MM.1S (cell line): ENCODE measurements at regions not wholly inside any gene's neighbourhood (a gene's known extent, or its start where the extent isn't known, plus 50 kb on each side); places are given as distances from the start of the nearest gene placed in this dataset.

ENCODE experiments used
- DNase-seq: peaks from one replicate; pipeline ENCODE4 v3.0.0-alpha.2; 2015
- H2AFZ ChIP-seq: fragments of 300-600 bp; sonication (generic); 2 replicates; pipeline ENCODE4 v1.6.0; 2016; ENCODE audit warnings: antibody characterized with exemption, low read length
- H3F3A ChIP-seq: fragments of 300-600 bp; sonication (generic); 2 replicates; pipeline ENCODE4 v1.6.1; 2016; ENCODE audit warnings: mild to moderate bottlenecking, antibody characterized with exemption, low read length, moderate library complexity, mixed read lengths; ENCODE audit not compliant: insufficient read depth
- H3K27ac ChIP-seq: fragments of 300-600 bp; sonication (generic); 2 replicates; pipeline ENCODE4 v1.5.1; 2016; ENCODE audit warnings: mild to moderate bottlenecking, low read length
- H3K27me3 ChIP-seq: fragments of 300-600 bp; sonication (generic); replicated peaks from 2 replicates; pipeline ENCODE4 v1.6.0; 2016; ENCODE audit warnings: low read length; ENCODE audit not compliant: insufficient read depth
- H3K36me3 ChIP-seq: fragments of 300-600 bp; sonication (generic); replicated peaks from 2 replicates; pipeline ENCODE4 v1.6.1; 2016; ENCODE audit warnings: mild to moderate bottlenecking, low read length, mixed read lengths; ENCODE audit not compliant: insufficient read depth
- H3K4me1 ChIP-seq: fragments of 300-600 bp; sonication (generic); 2 replicates; pipeline ENCODE4 v1.6.1; 2016; ENCODE audit warnings: low read length, mixed read lengths
- H3K4me2 ChIP-seq: fragments of 300-600 bp; sonication (generic); 2 replicates; pipeline ENCODE4 v1.6.0; 2016; ENCODE audit warnings: low read depth, low read length
- H3K4me3 ChIP-seq: fragments of 300-600 bp; sonication (generic); 2 replicates; pipeline ENCODE4 v1.5.1; 2016; ENCODE audit warnings: low read length, mixed read lengths
- H3K79me2 ChIP-seq: fragments of 300-600 bp; sonication (generic); 2 replicates; pipeline ENCODE4 v1.6.1; 2016; ENCODE audit warnings: mixed run types, low read length, mixed read lengths
- H3K9ac ChIP-seq: fragments of 300-600 bp; sonication (generic); 2 replicates; pipeline ENCODE4 v1.6.1; 2016; ENCODE audit warnings: low read length, mixed read lengths
- H3K9me2 ChIP-seq: fragments of 300-600 bp; sonication (generic); replicated peaks from 2 replicates; pipeline ENCODE4 v1.6.1; 2016; ENCODE audit warnings: mild to moderate bottlenecking, low read length, mixed read lengths; ENCODE audit not compliant: insufficient read depth
- H3K9me3 ChIP-seq: fragments of 300-600 bp; sonication (generic); replicated peaks from 2 replicates; pipeline ENCODE4 v1.6.1; 2016; ENCODE audit warnings: mild to moderate bottlenecking, low read length, mixed read lengths; ENCODE audit not compliant: insufficient read depth
- H4K20me1 ChIP-seq: fragments of 300-600 bp; sonication (generic); 2 replicates; pipeline ENCODE4 v1.6.1; 2016; ENCODE audit warnings: mild to moderate bottlenecking, low read length, moderate library complexity, mixed read lengths; ENCODE audit not compliant: insufficient read depth
- EZH2 ChIP-seq: fragments of 300-600 bp; sonication (generic); optimal IDR thresholded peaks from 2 replicates; pipeline ENCODE3; 2017; ENCODE audit warnings: low read depth, mild to moderate bottlenecking, antibody characterized with exemption, low read length, mixed read lengths
- EZH2phosphoT487 ChIP-seq: fragments of 300-600 bp; sonication (generic); IDR thresholded peaks from 2 replicates; pipeline ENCODE4 v1.6.1; 2018; ENCODE audit warnings: antibody characterized with exemption, low read length
- TF ChIP-seq, protein P1 (sequence below): fragments of 300-600 bp; sonication (generic); IDR thresholded peaks from 2 replicates; pipeline ENCODE4 v1.5.1; 2016; ENCODE audit warnings: antibody characterized with exemption, low read length, mixed read lengths

DNA sequence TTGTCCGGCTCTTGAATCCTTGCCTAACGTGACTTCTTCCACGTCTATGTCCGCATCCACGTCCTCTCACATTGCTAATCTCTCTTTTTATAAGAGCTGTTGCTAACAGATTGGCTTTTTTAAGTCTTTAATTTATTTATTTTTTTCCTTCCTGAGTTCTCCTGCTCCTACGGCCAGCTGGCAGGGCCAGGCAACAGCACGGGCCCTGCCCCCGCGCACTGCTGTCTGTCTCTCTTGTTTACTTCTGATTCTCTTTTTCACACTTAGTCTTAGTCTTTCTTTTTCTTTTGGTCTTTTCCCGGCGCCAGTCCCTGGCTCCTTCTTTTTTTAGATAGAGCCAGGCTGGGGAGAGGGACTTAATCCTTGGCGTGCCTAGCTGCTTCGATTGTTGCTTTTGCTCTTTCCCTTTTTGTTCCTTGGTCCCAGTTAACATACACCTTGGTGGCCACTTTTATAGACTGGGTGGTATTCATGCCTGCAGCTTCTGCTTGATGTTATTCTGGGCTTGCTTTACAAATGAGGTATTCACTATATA lies 53.2 kb upstream of the RBMX start:
- H3F3A ChIP-seq: no peaks in the 10 kb centered on the region
- H3K9ac ChIP-seq: no peak overlapping the region
- no peaks in the 10 kb centered on the region for H3K9me3 ChIP-seq
- TF ChIP-seq EZH2: no peak
- TF ChIP-seq, protein P1, sequence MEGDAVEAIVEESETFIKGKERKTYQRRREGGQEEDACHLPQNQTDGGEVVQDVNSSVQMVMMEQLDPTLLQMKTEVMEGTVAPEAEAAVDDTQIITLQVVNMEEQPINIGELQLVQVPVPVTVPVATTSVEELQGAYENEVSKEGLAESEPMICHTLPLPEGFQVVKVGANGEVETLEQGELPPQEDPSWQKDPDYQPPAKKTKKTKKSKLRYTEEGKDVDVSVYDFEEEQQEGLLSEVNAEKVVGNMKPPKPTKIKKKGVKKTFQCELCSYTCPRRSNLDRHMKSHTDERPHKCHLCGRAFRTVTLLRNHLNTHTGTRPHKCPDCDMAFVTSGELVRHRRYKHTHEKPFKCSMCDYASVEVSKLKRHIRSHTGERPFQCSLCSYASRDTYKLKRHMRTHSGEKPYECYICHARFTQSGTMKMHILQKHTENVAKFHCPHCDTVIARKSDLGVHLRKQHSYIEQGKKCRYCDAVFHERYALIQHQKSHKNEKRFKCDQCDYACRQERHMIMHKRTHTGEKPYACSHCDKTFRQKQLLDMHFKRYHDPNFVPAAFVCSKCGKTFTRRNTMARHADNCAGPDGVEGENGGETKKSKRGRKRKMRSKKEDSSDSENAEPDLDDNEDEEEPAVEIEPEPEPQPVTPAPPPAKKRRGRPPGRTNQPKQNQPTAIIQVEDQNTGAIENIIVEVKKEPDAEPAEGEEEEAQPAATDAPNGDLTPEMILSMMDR: no peak
- no peak for TF ChIP-seq EZH2phosphoT487
- no peak overlapping the region for H3K27ac ChIP-seq
- no peaks in the 10 kb centered on the region for H3K4me1 ChIP-seq
- DNase-seq: no peak
- H3K9me2 ChIP-seq: no peaks in the 10 kb centered on the region
- H2AFZ ChIP-seq: no peak overlapping the region
- H3K36me3 ChIP-seq: no peaks in the 10 kb centered on the region
- H4K20me1 ChIP-seq: no peaks in the 10 kb centered on the region
- H3K79me2 ChIP-seq: no peaks in the 10 kb centered on the region
- no peaks in the 10 kb centered on the region for H3K27me3 ChIP-seq
- H3K4me3 ChIP-seq: no peak overlapping the region
- H3K4me2 ChIP-seq: no peak overlapping the region

DNA sequence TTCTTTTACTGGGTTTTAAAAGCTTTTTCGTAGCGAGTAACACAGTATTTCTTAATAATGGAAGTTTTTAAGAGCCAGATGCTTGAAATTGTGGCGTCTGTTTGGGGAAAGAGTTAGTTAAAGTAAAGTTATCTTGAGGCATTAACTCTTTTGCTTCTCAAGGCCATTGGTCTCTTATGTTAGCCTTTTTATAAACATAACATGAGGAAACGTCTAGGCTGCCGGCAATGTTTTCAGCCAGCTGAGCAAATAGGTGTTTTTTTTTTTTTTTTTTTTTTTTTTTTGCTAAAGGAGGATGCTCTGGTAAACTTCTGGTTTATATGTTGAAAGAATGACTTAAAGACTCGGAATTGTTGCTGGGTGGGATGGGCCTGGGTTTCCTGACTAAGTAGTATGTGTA lies 51.1 kb upstream of the RBMX start:
- no peak for TF ChIP-seq EZH2
- TF ChIP-seq, protein P1: no peak
- no peak for TF ChIP-seq EZH2phosphoT487

More for the DNA sequence above, 51.1 kb upstream of the RBMX start:
- Histone ChIP-seq H3K79me2 (no peaks in the 10 kb centered on the region), H3K9ac (no peak overlapping the region), H3K9me3 (no peaks in the 10 kb centered on the region), H2AFZ (no peak overlapping the region), H3K4me2 (no peak overlapping the region), H3K4me3 (no peak overlapping the region), H4K20me1 (no peaks in the 10 kb centered on the region), H3F3A (no peaks in the 10 kb centered on the region), H3K27ac (no peak overlapping the region), H3K9me2 (no peaks in the 10 kb centered on the region), H3K27me3 (no peaks in the 10 kb centered on the region), H3K4me1 (no peaks in the 10 kb centered on the region), H3K36me3 (no peaks in the 10 kb centered on the region)
- no peak for DNase-seq
